Astrocyte of the hippocampus (primary cell): ENCODE measurements at regions not wholly inside any gene's neighbourhood (a gene's known extent, or its start where the extent isn't known, plus 50 kb on each side); places are given as distances from the start of the nearest gene placed in this dataset.

Experiments used
- DNase-seq: peaks from one replicate; pipeline ENCODE4 v3.0.0; 2011; ENCODE audit warnings: low read depth, low spot score

- no peak for DNase-seq
These were observed 86.6 kb downstream of the BOD1 start for GRCh38 chr5:173529861-173530260.

DNA sequence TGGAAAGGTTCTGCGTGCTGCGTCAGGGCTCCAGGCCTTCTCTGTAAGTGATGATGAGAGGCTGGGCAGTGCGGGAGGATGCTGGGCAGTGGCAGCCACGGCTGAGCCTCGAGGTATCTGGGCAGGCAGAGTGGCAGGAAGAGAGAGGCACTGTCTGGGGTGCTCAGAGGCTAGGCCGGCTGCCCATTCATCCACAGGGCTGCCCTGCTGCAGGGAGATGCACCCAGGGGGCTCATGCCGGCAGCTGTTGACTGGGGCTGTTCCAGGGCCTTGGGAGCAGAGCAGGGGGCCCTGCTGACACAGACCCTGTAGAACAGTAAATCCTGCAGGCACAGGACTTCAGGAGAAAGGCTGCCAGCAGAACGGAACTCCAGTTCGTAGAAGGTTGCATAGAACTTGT lies 88.8 kb downstream of the BOD1 start:
- no peak for DNase-seq

DNA sequence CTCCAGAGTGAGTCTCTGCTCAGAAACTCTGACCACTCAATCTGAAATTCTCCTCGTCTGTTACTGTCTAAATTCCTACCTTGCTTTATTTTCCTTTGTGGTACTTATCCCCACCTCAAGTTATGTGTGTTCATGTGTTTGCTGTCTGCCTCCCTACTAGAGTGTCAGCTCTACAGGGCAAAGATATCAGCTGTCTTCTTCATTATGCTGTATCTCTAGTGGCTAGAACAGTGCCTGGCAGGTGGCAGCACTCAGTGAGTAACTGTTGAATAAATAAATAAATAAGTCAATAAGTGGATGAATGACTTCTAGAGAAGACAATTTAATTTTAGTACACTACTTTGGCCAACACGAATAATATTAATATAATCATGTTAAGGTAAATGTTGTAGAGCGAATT lies 92.3 kb downstream of the BOD1 start:
- no peak for DNase-seq

- DNase-seq = no peak
These were observed 93.1 kb downstream of the BOD1 start for GRCh38 chr5:173523388-173523787.

GRCh38 chr5:173522518-173522917 lies 93.9 kb downstream of the BOD1 start:
- DNase-seq = no peak

- DNase-seq = no peak
These were observed 97.6 kb downstream of the BOD1 start for GRCh38 chr5:173518856-173519255.

- no peak for DNase-seq
These were observed 98.8 kb downstream of the BOD1 start for GRCh38 chr5:173517648-173518047.

GRCh38 chr5:173515526-173515925 lies 100.9 kb downstream of the BOD1 start:
- peak; percentile 46 for DNase-seq

GRCh38 chr5:173514661-173515060 lies 101.8 kb downstream of the BOD1 start:
- DNase-seq = no peak

GRCh38 chr5:173513521-173513991 lies 102.9 kb downstream of the BOD1 start:
- DNase-seq = peak; percentile 52

GRCh38 chr5:173512637-173513435 lies 103.6 kb downstream of the BOD1 start:
- peak; percentile 27 for DNase-seq

DNA sequence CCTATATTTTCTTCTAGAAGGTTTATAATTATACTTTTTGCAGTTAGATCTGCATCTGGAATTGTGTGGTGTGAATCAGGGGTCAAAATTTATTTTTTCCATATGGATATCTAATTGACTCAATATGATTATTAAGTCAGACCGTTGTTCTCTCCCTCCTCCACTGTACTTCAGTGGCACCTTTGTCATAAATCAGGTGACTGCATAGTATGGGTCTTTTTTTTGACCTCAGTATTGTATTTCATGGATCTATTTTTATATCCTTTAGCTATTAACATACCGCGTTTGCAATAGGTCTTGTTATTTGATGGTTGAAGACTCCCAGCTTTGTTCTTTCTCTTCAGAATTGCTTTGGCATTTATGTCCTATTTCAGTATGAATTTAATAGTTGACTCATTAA lies 107.4 kb downstream of the BOD1 start:
- no peak for DNase-seq

DNA sequence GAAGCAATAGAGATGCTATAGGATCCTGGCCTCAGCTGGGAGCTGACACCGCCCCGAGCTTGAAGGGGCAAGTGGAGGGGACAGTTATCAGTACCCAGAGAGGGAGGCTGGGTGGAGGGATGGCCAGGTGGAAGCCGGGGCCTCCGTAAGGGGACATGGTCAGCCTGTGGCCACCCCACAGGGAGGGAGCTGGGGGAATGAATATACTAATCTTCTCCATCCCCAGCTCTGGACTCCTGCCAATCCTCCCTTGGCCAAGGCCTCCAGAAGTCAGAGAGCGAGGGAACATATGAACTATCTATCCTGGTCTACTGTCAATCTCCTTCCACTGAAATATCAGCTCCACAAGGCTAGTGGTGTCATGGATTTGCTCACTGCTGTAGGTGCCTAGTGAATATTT lies 109.3 kb downstream of the BOD1 start:
- no peak for DNase-seq

GRCh38 chr5:173505634-173506033 lies 110.8 kb downstream of the BOD1 start:
- DNase-seq = no peak

- no peak for DNase-seq
These were observed 114.5 kb downstream of the BOD1 start for GRCh38 chr5:173501922-173502321.

DNA sequence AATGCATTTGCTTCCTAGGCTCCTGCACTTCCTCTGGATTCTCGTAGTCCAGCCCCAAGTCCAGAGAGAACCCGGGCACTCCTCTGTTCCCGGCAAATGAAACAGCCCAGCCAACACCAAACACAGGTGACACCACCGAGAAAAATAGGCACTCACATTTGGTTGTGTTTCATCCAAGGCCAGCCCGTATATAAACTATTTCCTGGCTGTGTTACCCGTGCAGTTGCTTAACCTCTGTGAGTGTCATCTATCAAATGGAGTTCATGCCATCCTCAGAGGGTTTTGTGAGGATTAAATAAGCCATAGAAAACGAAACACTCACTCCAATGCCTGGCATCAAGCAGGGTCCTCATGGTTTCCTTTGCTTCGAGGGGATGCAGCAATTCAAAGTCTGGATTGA lies 115.2 kb downstream of the BOD1 start:
- no peak for DNase-seq

GRCh38 chr5:173500213-173500560 lies 116.3 kb downstream of the BOD1 start:
- DNase-seq = no peak

GRCh38 chr5:173499471-173500212 lies 116.8 kb downstream of the BOD1 start:
- no peak for DNase-seq

DNA sequence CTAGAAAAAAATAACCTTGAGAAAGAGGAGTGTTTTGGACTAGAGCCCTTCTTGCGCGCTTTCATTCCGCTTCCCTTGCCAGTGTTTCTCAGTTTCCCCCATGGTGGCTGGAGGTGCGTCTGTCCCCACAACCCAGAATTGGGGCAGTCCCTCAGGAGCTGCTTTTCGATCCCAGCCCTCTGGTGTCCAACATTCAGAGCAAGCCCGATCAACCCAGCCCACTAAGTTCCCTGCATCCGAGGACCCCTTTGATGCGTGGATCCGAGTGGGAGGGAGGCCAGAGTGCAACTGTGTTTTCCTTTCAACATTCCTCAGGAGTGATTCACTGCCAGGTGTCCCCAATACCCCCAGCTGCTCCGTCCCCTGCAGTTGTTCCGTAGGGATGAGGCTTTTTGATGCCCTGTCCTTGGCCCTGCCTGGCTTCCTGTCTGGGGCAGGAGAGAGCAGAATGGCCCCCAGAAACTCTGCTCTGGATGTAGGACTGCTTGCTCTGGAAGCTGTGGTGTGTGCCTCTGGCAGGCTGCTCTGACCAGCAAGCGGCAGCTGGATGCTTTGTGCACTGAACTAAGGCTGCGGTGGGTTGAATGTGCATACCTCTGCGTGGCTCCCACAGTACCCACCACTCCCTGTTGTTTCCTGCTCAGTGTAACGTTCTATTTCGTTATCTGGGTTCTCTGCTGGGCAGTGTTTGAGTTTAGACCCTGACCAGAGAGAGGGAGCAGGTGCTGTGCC lies 117.5 kb downstream of the BOD1 start:
- DNase-seq = peak; percentile 65

DNA sequence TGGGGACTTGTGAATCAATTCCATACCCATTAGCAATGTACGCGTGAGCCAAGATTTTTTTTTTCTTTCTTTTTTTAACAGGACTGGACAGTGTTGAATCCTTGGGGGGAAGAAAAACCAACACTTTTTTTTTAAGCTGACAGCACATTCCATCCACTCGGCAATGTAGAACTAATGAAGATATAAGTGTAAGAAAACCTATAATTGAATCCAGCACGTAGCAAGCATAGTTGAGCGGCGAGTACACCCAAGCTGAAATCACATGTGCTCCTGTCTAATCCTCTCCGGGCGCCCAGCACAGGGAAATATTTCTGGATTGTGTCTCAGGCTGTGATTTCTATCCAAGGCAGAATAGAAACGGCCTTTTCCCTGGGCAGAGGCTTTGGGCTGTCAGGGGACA lies 118.2 kb downstream of the BOD1 start:
- DNase-seq = peak; percentile 90

GRCh38 chr5:173497685-173498084 lies 118.8 kb downstream of the BOD1 start:
- no peak for DNase-seq

DNA sequence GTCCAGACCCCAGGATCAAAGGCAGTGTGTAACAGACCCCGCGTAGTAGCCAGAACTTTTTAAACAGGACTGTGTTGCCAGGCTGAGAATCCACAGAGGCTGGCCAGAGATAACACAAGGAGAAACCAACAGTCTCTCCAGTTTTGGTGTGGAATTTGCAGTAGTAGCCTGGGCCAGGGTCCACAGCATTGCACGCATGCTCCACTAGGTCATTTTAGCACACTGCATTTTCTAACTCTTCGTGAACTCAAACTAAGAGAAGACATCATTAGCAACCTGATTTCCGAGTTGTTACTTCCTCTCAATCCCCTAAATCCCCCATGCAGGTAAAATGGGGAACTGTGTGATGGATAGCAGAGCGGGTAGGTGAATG lies 119.6 kb downstream of the BOD1 start:
- no peak for DNase-seq
